SH-SY5Y (cell line): ENCODE measurements at regions not wholly inside any gene's neighbourhood (a gene's known extent, or its start where the extent isn't known, plus 50 kb on each side); places are given as distances from the start of the nearest gene placed in this dataset.

Experiments used
- GATA2 ChIP-seq: IDR thresholded peaks from 2 replicates; pipeline ENCODE4 v1.6.1; 2011; ENCODE audit warnings: mild to moderate bottlenecking, low read depth, low read length
- GATA3 ChIP-seq: IDR thresholded peaks from 2 replicates; pipeline ENCODE4 v1.6.1; 2011; ENCODE audit warnings: low read depth, mild to moderate bottlenecking, low read length, moderate library complexity

- TF ChIP-seq GATA2: no peak
- no peak for TF ChIP-seq GATA3
These were observed 847.1 kb downstream of the REEP3 start for GRCh38 chr10:64368298-64368697.
